Suppressor macrophage treated with lipopolysaccharide for 1 hour (primary cell): ENCODE measurements at regions not wholly inside any gene's neighbourhood (a gene's known extent, or its start where the extent isn't known, plus 50 kb on each side); places are given as distances from the start of the nearest gene placed in this dataset.
"Not testable (repeated sequence)": the region's sequence is repeated elsewhere in the genome, so short reads cannot be mapped to it uniquely, and the experiment has no call there.

Source experiments
- DNase-seq, 3 donors: peaks; one replicate each; pipeline ENCODE4 v3.0.0-alpha.2; 2020 to 2022

- DNase-seq: no peak
These were observed 301.0 kb upstream of the KCNN2 start for GRCh38 chr5:114060866-114061265.

- DNase-seq: no peak
These were observed 298.7 kb upstream of the KCNN2 start for GRCh38 chr5:114062932-114063867.

- no peak for DNase-seq
These were observed 296.0 kb upstream of the KCNN2 start for GRCh38 chr5:114065912-114066311.

GRCh38 chr5:114070093-114070722 is 291.7 kb upstream of the KCNN2 start:
- DNase-seq: no peak

- no peak for DNase-seq
These were observed 272.6 kb upstream of the KCNN2 start for GRCh38 chr5:114089259-114089658.

- DNase-seq: no peak
These were observed 264.3 kb upstream of the KCNN2 start for GRCh38 chr5:114097570-114097969.

GRCh38 chr5:114099161-114099560 is 262.7 kb upstream of the KCNN2 start:
- no peak for DNase-seq

GRCh38 chr5:114101153-114101552 is 260.7 kb upstream of the KCNN2 start:
- peak; percentile 42 to 52 (median 44) for DNase-seq

- DNase-seq: no peak
These were observed 248.3 kb upstream of the KCNN2 start for GRCh38 chr5:114113604-114114003.

- DNase-seq: no peak
These were observed 244.9 kb upstream of the KCNN2 start for GRCh38 chr5:114116981-114117380.

GRCh38 chr5:114118511-114118910 is 243.4 kb upstream of the KCNN2 start:
- DNase-seq: no peak

- DNase-seq: no peak
These were observed 241.7 kb upstream of the KCNN2 start for GRCh38 chr5:114120166-114120565.

- DNase-seq: no peak
These were observed 239.0 kb upstream of the KCNN2 start for GRCh38 chr5:114122852-114123251.

- no peak for DNase-seq
These were observed 238.2 kb upstream of the KCNN2 start for GRCh38 chr5:114123654-114124053.

GRCh38 chr5:114146398-114146797 is 215.5 kb upstream of the KCNN2 start:
- DNase-seq: no peak

GRCh38 chr5:114148253-114148652 is 213.6 kb upstream of the KCNN2 start:
- no peak for DNase-seq

- not testable (repeated sequence) for DNase-seq
These were observed 213.1 kb upstream of the KCNN2 start for GRCh38 chr5:114148728-114149127.

GRCh38 chr5:114152656-114153360 is 209.1 kb upstream of the KCNN2 start:
- DNase-seq: no peak

GRCh38 chr5:114153392-114153791 is 208.5 kb upstream of the KCNN2 start:
- DNase-seq: no peak

- DNase-seq: no peak
These were observed 208.0 kb upstream of the KCNN2 start for GRCh38 chr5:114153833-114154232.

- no peak for DNase-seq
These were observed 195.8 kb upstream of the KCNN2 start for GRCh38 chr5:114166081-114166480.

- DNase-seq: no peak
These were observed 187.7 kb upstream of the KCNN2 start for GRCh38 chr5:114174131-114174530.

- no peak for DNase-seq
These were observed 187.0 kb upstream of the KCNN2 start for GRCh38 chr5:114174837-114175236.

- no peak for DNase-seq
These were observed 185.5 kb upstream of the KCNN2 start for GRCh38 chr5:114176356-114176755.
